ENCODE measurements at regions not wholly inside any gene's neighbourhood (a gene's known extent, or its start where the extent isn't known, plus 50 kb on each side); places are given as distances from the start of the nearest gene placed in this dataset.

- no peak for TF ChIP-seq POLR2A (IDR thresholded peaks at IDR 0.05; ENCODE audit: low read depth, low read length)
- no peak for TF ChIP-seq CTCF (IDR thresholded peaks at IDR 0.05; ENCODE audit: extremely low read depth in 1 of 2, insufficient read depth in 1 of 2, low read depth in 1 of 2, low read length in 2 of 2)
- TF ChIP-seq MAX (IDR thresholded peaks at IDR 0.05; ENCODE audit: insufficient read depth, insufficient read length), result no peak
- no peak for TF ChIP-seq POLR2AphosphoS5 (IDR thresholded peaks at IDR 0.05; ENCODE audit: insufficient read depth, low read depth, low read length)
Measured at GRCh38 chr6:23663652-23664051, 462.4 kb upstream of the NRSN1 start.
